KBM-7 (cell line): ENCODE measurements at regions not wholly inside any gene's neighbourhood (a gene's known extent, or its start where the extent isn't known, plus 50 kb on each side); places are given as distances from the start of the nearest gene placed in this dataset.
"Not testable (repeated sequence)": the region's sequence is repeated elsewhere in the genome, so short reads cannot be mapped to it uniquely, and the experiment has no call there.

ENCODE experiments used
- DNase-seq: peaks from one replicate; pipeline ENCODE4 v3.0.0-alpha.2; 2015
- in situ Hi-C: fragments of 300-500 bp; cut with MboI; formaldehyde crosslinking; loops from 2 replicates; pipeline ENCODE4 v1.14.3; 2020; ENCODE audit warnings: low sequenced_read_pairs, low pct_unique_long_range_greater_than_20kb, mixed read lengths

- in situ Hi-C loops: not testable (repeated sequence)
These were observed 223.7 kb upstream of the ANKRD20A1 start for GRCh38 chr9:67635067-67635466.

GRCh38 chr9:67611900-67612299, 246.8 kb upstream of the ANKRD20A1 start:
- DNase-seq, in situ Hi-C loops: not testable (repeated sequence)

More at GRCh38 chr9:67635067-67635466, 223.7 kb upstream of the ANKRD20A1 start:
- not testable (repeated sequence) for DNase-seq

- DNase-seq, in situ Hi-C loops: not testable (repeated sequence)
These were observed 248.9 kb upstream of the ANKRD20A1 start for GRCh38 chr9:67609872-67610271.

GRCh38 chr9:67609435-67609834, 249.3 kb upstream of the ANKRD20A1 start:
- in situ Hi-C loops, DNase-seq: not testable (repeated sequence)

DNA sequence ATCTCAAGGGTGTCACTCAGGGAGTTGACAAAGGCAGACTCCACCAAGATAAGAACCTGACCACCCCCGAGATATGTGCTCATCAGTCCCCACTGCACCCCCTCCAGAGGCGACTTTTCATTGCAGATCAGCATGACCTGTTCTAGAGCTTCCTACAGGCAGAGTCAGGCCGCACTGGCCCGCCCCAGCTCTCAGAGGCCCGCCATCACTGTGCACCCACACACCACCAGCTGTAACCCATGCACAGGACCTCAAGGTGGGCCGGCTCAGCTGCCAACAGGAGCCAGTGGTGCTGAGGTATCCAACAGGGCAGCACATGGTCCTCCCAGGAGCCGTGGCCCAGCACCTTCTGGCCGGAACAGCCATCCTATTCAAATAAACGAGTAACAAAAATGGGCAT, 253.6 kb upstream of the ANKRD20A1 start:
- DNase-seq, in situ Hi-C loops: not testable (repeated sequence)

- DNase-seq, in situ Hi-C loops: not testable (repeated sequence)
These were observed 255.1 kb upstream of the ANKRD20A1 start for GRCh38 chr9:67603609-67604008.

DNA sequence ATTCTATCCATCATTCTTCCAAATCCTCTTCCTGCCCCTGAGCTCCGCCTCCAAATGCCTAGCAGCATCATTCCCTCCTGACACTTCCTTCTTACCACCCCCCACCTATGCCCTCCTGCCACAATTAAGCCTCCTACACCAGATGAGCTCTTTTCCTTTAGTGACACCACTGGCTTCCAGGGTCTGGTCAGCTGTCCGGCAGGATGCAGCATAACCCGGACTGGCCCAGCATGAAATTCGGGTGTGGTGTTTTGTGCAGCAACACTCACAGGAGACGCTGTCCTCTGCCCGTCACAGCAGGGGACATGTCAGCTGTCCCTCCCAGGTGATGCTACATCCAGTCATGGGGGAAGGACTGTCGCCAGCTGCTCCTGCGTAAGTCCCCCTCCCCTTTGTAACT, 266.3 kb upstream of the ANKRD20A1 start:
- in situ Hi-C loops, DNase-seq: not testable (repeated sequence)

DNA sequence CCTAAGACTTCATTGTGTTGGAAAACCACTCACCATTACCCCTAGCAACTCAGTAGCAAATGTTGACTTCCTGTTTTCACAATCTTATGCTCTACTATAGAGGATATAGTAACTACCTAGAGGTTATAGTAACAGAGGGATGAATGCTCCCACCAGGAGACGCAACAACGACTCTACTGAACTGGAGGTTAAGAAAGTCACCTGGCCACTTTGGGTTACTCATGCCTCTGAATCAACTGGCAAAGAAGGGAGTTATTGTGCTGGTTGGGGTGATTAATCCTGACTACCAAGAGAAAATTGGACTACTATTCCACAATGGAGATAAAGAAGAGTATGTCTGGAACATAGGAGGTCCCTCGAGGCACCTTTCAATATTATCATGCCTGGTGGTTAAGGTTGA, 302.9 kb upstream of the ANKRD20A1 start:
- in situ Hi-C loops: not testable (repeated sequence)

DNA sequence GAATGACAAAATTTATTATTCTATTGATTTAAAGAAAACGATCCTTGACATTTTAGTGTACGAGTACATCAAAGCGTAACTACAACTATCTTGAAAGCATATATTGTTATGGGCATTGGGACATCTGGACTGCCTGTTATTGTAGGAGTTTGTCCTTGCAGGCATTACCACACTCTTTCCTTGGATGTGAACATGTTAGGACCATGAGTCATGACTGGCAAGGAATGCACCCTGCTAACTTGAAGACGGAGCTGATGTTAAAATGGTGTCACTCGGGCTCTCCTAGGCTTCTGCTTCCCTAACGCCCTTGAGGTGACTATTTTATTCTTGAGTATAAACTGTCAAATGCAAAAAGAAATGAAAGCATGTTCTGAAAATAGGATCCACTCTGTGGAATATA, 308.7 kb upstream of the ANKRD20A1 start:
- in situ Hi-C loops, DNase-seq: not testable (repeated sequence)

More for the DNA sequence above, 302.9 kb upstream of the ANKRD20A1 start:
- not testable (repeated sequence) for DNase-seq

- DNase-seq, in situ Hi-C loops: not testable (repeated sequence)
These were observed 328.9 kb upstream of the ANKRD20A1 start for GRCh38 chr9:67529834-67530233.

- in situ Hi-C loops, DNase-seq: not testable (repeated sequence)
These were observed 341.8 kb upstream of the ANKRD20A1 start for GRCh38 chr9:67516938-67517337.

- DNase-seq, in situ Hi-C loops: not testable (repeated sequence)
These were observed 344.1 kb upstream of the ANKRD20A1 start for GRCh38 chr9:67514587-67514986.

GRCh38 chr9:67503728-67504369, 354.9 kb upstream of the ANKRD20A1 start:
- DNase-seq: not testable (repeated sequence)

DNA sequence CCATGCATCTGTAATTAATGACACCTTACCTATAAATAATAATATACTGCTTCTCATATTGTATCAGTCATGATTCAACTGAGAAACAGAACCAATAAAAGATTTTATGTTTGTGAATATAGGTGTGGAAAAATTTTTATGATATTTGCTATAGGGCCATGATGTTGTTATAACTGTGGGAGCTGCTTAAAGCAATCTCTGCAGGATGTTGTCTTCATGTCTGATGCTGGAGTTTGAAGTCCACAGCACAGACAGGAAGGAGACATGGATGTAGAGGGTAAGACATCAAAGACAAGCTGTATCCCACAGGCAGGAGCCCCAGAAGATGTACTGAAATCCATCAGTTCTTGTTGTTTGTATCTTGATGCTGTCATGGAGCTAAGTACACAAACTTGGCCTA, 366.7 kb upstream of the ANKRD20A1 start:
- in situ Hi-C loops, DNase-seq: not testable (repeated sequence)

More at GRCh38 chr9:67503728-67504369, 354.9 kb upstream of the ANKRD20A1 start:
- in situ Hi-C loops: not testable (repeated sequence)

GRCh38 chr9:67477465-67477864, 381.3 kb upstream of the ANKRD20A1 start:
- DNase-seq, in situ Hi-C loops: not testable (repeated sequence)

GRCh38 chr9:67470739-67471138, 388.0 kb upstream of the ANKRD20A1 start:
- DNase-seq, in situ Hi-C loops: not testable (repeated sequence)

DNA sequence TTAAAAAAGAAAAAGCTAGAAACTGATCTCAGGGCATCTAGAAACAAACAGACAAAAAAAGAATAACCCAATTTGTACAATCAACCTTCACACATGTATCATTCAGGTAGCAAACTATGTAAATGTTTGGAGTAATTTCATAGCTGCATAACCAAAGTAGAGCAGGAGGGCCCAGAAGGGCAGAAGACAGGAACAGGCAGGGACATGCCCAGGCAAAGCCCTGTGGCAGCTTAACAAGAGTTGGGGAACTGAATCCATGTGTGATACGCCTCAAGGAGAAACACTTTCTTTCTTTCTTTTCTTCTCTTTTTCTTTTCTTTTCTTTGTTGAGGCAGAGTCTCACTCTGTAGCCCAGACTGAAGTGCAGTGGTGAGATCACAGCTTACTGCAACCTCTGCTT, 390.4 kb upstream of the ANKRD20A1 start:
- in situ Hi-C loops: not testable (repeated sequence)

GRCh38 chr9:67461796-67462757, 396.7 kb upstream of the ANKRD20A1 start:
- in situ Hi-C loops, DNase-seq: not testable (repeated sequence)

More for the DNA sequence above, 390.4 kb upstream of the ANKRD20A1 start:
- DNase-seq: not testable (repeated sequence)

GRCh38 chr9:67452941-67453340, 405.8 kb upstream of the ANKRD20A1 start:
- in situ Hi-C loops, DNase-seq: not testable (repeated sequence)

GRCh38 chr9:67442313-67442712, 416.4 kb upstream of the ANKRD20A1 start:
- in situ Hi-C loops, DNase-seq: not testable (repeated sequence)
